Stimulated activated CD8-positive, alpha-beta memory T cell treated with anti-CD3 and anti-CD28 coated beads, Interleukin-15, amount 100 ng/mL, for 1 hour (primary cell): ENCODE measurements at regions not wholly inside any gene's neighbourhood (a gene's known extent, or its start where the extent isn't known, plus 50 kb on each side); places are given as distances from the start of the nearest gene placed in this dataset.

ENCODE experiments used
- DNase-seq: peaks from one replicate; pipeline ENCODE4 v3.0.0-alpha.2; 2020; ENCODE audit warnings: low read depth

- DNase-seq: no peak
These were observed 1408.2 kb upstream of the PIK3C3 start for GRCh38 chr18:40546875-40547274.

- no peak for DNase-seq
These were observed 1420.3 kb upstream of the PIK3C3 start for GRCh38 chr18:40534723-40535122.

GRCh38 chr18:40532046-40532445, 1423.0 kb upstream of the PIK3C3 start:
- DNase-seq: no peak

GRCh38 chr18:40531051-40531450, 1424.0 kb upstream of the PIK3C3 start:
- DNase-seq: no peak

GRCh38 chr18:40529478-40529877, 1425.6 kb upstream of the PIK3C3 start:
- no peak for DNase-seq

GRCh38 chr18:40524881-40525280, 1430.2 kb upstream of the PIK3C3 start:
- no peak for DNase-seq

GRCh38 chr18:40523287-40523686, 1431.7 kb upstream of the PIK3C3 start:
- DNase-seq: no peak

- DNase-seq: no peak
These were observed 1454.0 kb upstream of the PIK3C3 start for GRCh38 chr18:40501026-40501425.

GRCh38 chr18:40494603-40495002, 1460.4 kb upstream of the PIK3C3 start:
- DNase-seq: no peak

GRCh38 chr18:40493316-40493715, 1461.7 kb upstream of the PIK3C3 start:
- DNase-seq: no peak

GRCh38 chr18:40489301-40489700, 1465.7 kb upstream of the PIK3C3 start:
- DNase-seq: no peak

- DNase-seq: no peak
These were observed 1469.7 kb upstream of the PIK3C3 start for GRCh38 chr18:40485318-40485717.

GRCh38 chr18:40473221-40474029, 1481.6 kb upstream of the PIK3C3 start:
- DNase-seq: no peak

- DNase-seq: no peak
These were observed 1484.3 kb upstream of the PIK3C3 start for GRCh38 chr18:40470723-40471122.

GRCh38 chr18:40469851-40470250, 1485.2 kb upstream of the PIK3C3 start:
- DNase-seq: no peak

GRCh38 chr18:40469316-40469715, 1485.7 kb upstream of the PIK3C3 start:
- no peak for DNase-seq

GRCh38 chr18:40464032-40464431, 1491.0 kb upstream of the PIK3C3 start:
- no peak for DNase-seq

GRCh38 chr18:40453903-40454302, 1501.1 kb upstream of the PIK3C3 start:
- DNase-seq: no peak

- DNase-seq: no peak
These were observed 1502.4 kb upstream of the PIK3C3 start for GRCh38 chr18:40452599-40452998.

GRCh38 chr18:40450751-40451150, 1504.3 kb upstream of the PIK3C3 start:
- DNase-seq: no peak

- no peak for DNase-seq
These were observed 1507.2 kb upstream of the PIK3C3 start for GRCh38 chr18:40447820-40448219.

- DNase-seq: no peak
These were observed 1514.9 kb upstream of the PIK3C3 start for GRCh38 chr18:40440088-40440487.

- no peak for DNase-seq
These were observed 1517.5 kb upstream of the PIK3C3 start for GRCh38 chr18:40437517-40437916.
